ENCODE measurements at regions not wholly inside any gene's neighbourhood (a gene's known extent, or its start where the extent isn't known, plus 50 kb on each side); places are given as distances from the start of the nearest gene placed in this dataset.
"Not testable (repeated sequence)": the region's sequence is repeated elsewhere in the genome, so short reads cannot be mapped to it uniquely, and the experiment has no call there.

GRCh38 chr18:1503847-1504246, 599.2 kb downstream of the ADCYAP1 start:
- no peak for TF ChIP-seq CTCF (IDR thresholded peaks at IDR 0.05; ENCODE audit: extremely low read depth, missing control alignments)
- no peak for DNase-seq (ENCODE audit: low spot score)

GRCh38 chr18:1505856-1506255, 601.2 kb downstream of the ADCYAP1 start:
- no peak for DNase-seq (ENCODE audit: low spot score)

GRCh38 chr18:1510542-1511179, 606.0 kb downstream of the ADCYAP1 start:
- no peak for TF ChIP-seq CTCF (IDR thresholded peaks at IDR 0.05; ENCODE audit: extremely low read depth, missing control alignments)
- DNase-seq (ENCODE audit: low spot score) = no peak

More at GRCh38 chr18:1505856-1506255, 601.2 kb downstream of the ADCYAP1 start:
- TF ChIP-seq CTCF (IDR thresholded peaks at IDR 0.05; ENCODE audit: extremely low read depth, missing control alignments) = no peak

GRCh38 chr18:1511619-1512311, 607.1 kb downstream of the ADCYAP1 start:
- no peak for DNase-seq (ENCODE audit: low spot score)
- TF ChIP-seq CTCF (IDR thresholded peaks at IDR 0.05; ENCODE audit: extremely low read depth, missing control alignments) = no peak

- DNase-seq (ENCODE audit: low spot score) = no peak
- no peak for TF ChIP-seq CTCF (IDR thresholded peaks at IDR 0.05; ENCODE audit: extremely low read depth, missing control alignments)
These were observed 608.8 kb downstream of the ADCYAP1 start for GRCh38 chr18:1513519-1513918.

GRCh38 chr18:1521588-1522248, 617.0 kb downstream of the ADCYAP1 start:
- DNase-seq (ENCODE audit: low spot score) = not testable (repeated sequence)

- TF ChIP-seq CTCF (IDR thresholded peaks at IDR 0.05; ENCODE audit: extremely low read depth, missing control alignments) = no peak
- DNase-seq (ENCODE audit: low spot score) = no peak
These were observed 617.6 kb downstream of the ADCYAP1 start for GRCh38 chr18:1522249-1522615.

Measured in GM20000 (cell line).